K562 (cell line): ENCODE measurements at regions not wholly inside any gene's neighbourhood (a gene's known extent, or its start where the extent isn't known, plus 50 kb on each side); places are given as distances from the start of the nearest gene placed in this dataset.

ENCODE experiments used
- CTCF ChIP-seq, 3 experiments: IDR thresholded peaks in 2 of 3; conservative IDR thresholded peaks in 1 of 3; 2 replicates each; pipeline ENCODE4 v1.5.1; 2011 to 2012; ENCODE audit warnings: low read length in 3 of 3, mild to moderate bottlenecking in 3 of 3, control low read depth in 2 of 3, improper control_type of control experiment in 1 of 3, inconsistent platforms in 1 of 3, low read depth in 1 of 3, mixed read lengths in 1 of 3, moderate library complexity in 1 of 3; ENCODE audit not compliant: insufficient read depth in 2 of 3
- FOXA1 ChIP-seq: fragments of 450-650 bp; IDR thresholded peaks from 2 replicates; pipeline ENCODE4 v1.6.1; 2016; ENCODE audit warnings: mild to moderate bottlenecking, borderline replicate concordance
- GTF2B ChIP-seq: IDR thresholded peaks from 2 replicates; pipeline ENCODE4 v1.6.1; 2011; ENCODE audit not compliant: insufficient read length; ENCODE audit errors: extremely low read depth
- HDAC1 ChIP-seq, 2 experiments: fragments of 450-650 bp; IDR thresholded peaks; 2 replicates each; pipeline ENCODE4 v1.6.1; 2016 to 2017; ENCODE audit warnings: inconsistent platforms in 1 of 2, mild to moderate bottlenecking in 1 of 2, moderate library complexity in 1 of 2
- KDM1A ChIP-seq, 2 experiments: fragments of 450-650 bp; IDR thresholded peaks; 2 replicates each; pipeline ENCODE4 v1.6.1; 2016; ENCODE audit warnings: mild to moderate bottlenecking in 2 of 2
- TAL1 ChIP-seq: fragments of 450-650 bp; IDR thresholded peaks from 2 replicates; pipeline ENCODE4 v1.6.1; 2016; ENCODE audit warnings: mild to moderate bottlenecking
- TEAD4 ChIP-seq, 2 experiments: sonication (generic) in 1 of 2; formaldehyde crosslinking in 1 of 2; IDR thresholded peaks; 2 replicates each; pipeline versions ENCODE4 v1.6.1 to v1.8.0; 2012 to 2022; ENCODE audit warnings: borderline replicate concordance in 1 of 2, inconsistent platforms in 1 of 2, low read length in 1 of 2, mild to moderate bottlenecking in 1 of 2, missing genetic modification reagents in 1 of 2
- ZNF184 ChIP-seq: sonication (generic); formaldehyde crosslinking; IDR thresholded peaks from 2 replicates; pipeline ENCODE4 v1.5.0; 2020; ENCODE audit warnings: missing genetic modification reagents
- TF ChIP-seq, protein P1 (sequence below): sonication (generic); formaldehyde crosslinking; IDR thresholded peaks from 2 replicates; pipeline ENCODE4 v1.8.0; 2022; ENCODE audit warnings: missing genetic modification reagents, mild to moderate bottlenecking, moderate library complexity, borderline replicate concordance

DNA sequence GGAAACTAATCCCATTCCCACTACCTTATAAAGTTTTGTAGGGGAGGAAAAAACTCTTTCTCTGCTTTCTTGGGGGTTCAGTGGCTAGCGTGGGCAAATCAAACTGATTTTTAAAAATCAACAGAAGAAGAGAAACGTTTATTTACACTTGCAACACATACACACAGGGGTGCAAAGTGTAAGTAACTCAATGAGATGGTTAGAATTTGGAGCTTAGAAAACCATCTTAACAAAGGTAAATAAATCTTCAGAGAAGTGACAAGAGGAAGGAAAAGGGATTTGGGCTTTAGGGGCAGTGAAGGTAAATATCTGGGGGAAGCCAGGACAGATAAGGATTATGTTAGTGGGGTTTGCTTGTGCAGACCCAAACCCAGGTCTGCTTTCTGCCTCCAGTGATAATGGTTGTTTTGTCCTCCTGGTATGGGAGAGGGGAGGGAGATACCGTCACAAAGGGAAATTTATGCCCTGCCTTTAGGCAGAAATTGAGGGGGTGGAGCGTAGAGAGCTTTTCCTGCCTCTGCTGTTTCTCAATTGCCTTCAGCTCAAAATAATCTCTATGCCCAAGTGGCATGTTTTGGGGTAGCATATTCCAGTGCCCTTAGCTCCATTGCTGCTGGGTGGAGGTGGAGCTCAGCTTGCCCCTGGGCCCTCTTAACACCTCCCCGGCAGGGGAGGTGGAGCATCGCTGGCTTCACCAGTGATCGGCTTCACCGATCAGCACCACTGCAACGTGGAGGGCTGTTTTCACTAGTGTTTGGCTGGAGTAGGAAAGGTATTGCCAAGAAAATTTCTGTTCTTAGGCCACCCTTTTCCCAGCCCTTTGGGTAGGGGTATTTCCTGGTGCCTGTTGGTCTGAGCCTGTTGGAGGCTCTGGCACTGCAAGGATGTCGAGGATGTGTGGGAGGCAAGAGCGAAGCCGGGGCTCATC, 92.2 kb downstream of the TEX51 start (continued):
- TF ChIP-seq ZNF184 (CRISPR knock-in tag) (no peak), HDAC1 (IDR thresholded peaks at IDR 0.05) (peak in 1 of 2 experiments; percentile 68; a peak in 1 of 4 replicates), CTCF (IDR thresholded peaks at IDR 0.05 in 2 of 3, conservative IDR thresholded peaks at IDR 0.05 in 1 of 3; ENCODE audit: insufficient read depth in 2 of 3, low read depth in 1 of 3, low read length in 3 of 3) (no peak), GTF2B (no peak), TAL1 (peak; percentile 87), FOXA1 (0 out of 2 replicates have a peak, but pooled peaks have one; percentile 21), TEAD4 (IDR thresholded peaks at IDR 0.05; ENCODE audit: low read length) (peak; percentile 74), TEAD4 (CRISPR knock-in tag; IDR thresholded peaks at IDR 0.05; ENCODE audit: borderline replicate concordance) (no peak), KDM1A (IDR thresholded peaks at IDR 0.05) (peak; percentile 86 to 93)
- TF ChIP-seq, protein P1, sequence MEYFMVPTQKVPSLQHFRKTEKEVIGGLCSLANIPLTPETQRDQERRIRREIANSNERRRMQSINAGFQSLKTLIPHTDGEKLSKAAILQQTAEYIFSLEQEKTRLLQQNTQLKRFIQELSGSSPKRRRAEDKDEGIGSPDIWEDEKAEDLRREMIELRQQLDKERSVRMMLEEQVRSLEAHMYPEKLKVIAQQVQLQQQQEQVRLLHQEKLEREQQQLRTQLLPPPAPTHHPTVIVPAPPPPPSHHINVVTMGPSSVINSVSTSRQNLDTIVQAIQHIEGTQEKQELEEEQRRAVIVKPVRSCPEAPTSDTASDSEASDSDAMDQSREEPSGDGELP, result no peak
